NCI-H460 (cell line): ENCODE measurements at regions not wholly inside any gene's neighbourhood (a gene's known extent, or its start where the extent isn't known, plus 50 kb on each side); places are given as distances from the start of the nearest gene placed in this dataset.

Experiments used
- DNase-seq: peaks from one replicate; pipeline ENCODE4 v3.0.0-alpha.2; 2016; ENCODE audit warnings: low read depth; ENCODE audit errors: extremely low read depth

- DNase-seq, result no peak
Observed at GRCh38 chr13:76380446-76381065, 505.6 kb downstream of the KCTD12 start.

GRCh38 chr13:76379341-76380105 is 506.7 kb downstream of the KCTD12 start:
- DNase-seq, result no peak

- no peak for DNase-seq
Observed at GRCh38 chr13:76378767-76379166, 507.4 kb downstream of the KCTD12 start.

- no peak for DNase-seq
Observed at GRCh38 chr13:76363682-76364289, 522.4 kb downstream of the KCTD12 start.

- no peak for DNase-seq
Observed at GRCh38 chr13:76361868-76362267, 524.3 kb downstream of the KCTD12 start.

GRCh38 chr13:76351541-76352229 is 534.5 kb downstream of the KCTD12 start:
- no peak for DNase-seq

- DNase-seq, result no peak
Observed at GRCh38 chr13:76350399-76350798, 535.8 kb downstream of the KCTD12 start.

- no peak for DNase-seq
Observed at GRCh38 chr13:76349700-76350099, 536.5 kb downstream of the KCTD12 start.

- DNase-seq, result no peak
Observed at GRCh38 chr13:76339649-76340048, 546.6 kb downstream of the KCTD12 start.

GRCh38 chr13:76338003-76338402 is 548.2 kb downstream of the KCTD12 start:
- no peak for DNase-seq

GRCh38 chr13:76336889-76337844 is 549.0 kb downstream of the KCTD12 start:
- DNase-seq, result no peak

- no peak for DNase-seq
Observed at GRCh38 chr13:76335463-76335862, 550.7 kb downstream of the KCTD12 start.

- no peak for DNase-seq
Observed at GRCh38 chr13:76331943-76332712, 554.1 kb downstream of the KCTD12 start.

GRCh38 chr13:76330761-76331160 is 555.4 kb downstream of the KCTD12 start:
- no peak for DNase-seq

GRCh38 chr13:76329866-76330580 is 556.2 kb downstream of the KCTD12 start:
- no peak for DNase-seq

GRCh38 chr13:76329004-76329403 is 557.2 kb downstream of the KCTD12 start:
- no peak for DNase-seq

- no peak for DNase-seq
Observed at GRCh38 chr13:76326343-76326742, 559.9 kb downstream of the KCTD12 start.

GRCh38 chr13:76319921-76320320 is 566.3 kb downstream of the KCTD12 start:
- DNase-seq, result no peak

- DNase-seq, result no peak
Observed at GRCh38 chr13:76316998-76317527, 569.1 kb downstream of the KCTD12 start.
